Smooth muscle cell (in vitro differentiated cells): ENCODE measurements at regions not wholly inside any gene's neighbourhood (a gene's known extent, or its start where the extent isn't known, plus 50 kb on each side); places are given as distances from the start of the nearest gene placed in this dataset.

Source experiments
- DNase-seq: peaks from one replicate; lab custom pipeline; 2025; ENCODE audit not compliant: unreplicated experiment; lab: John Stamatoyannopoulos, UW
- H2AFZ ChIP-seq: fragments of 200-600 bp; sonication (generic); 2 replicates; pipeline ENCODE4 v1.6.0; 2016; ENCODE audit warnings: antibody characterized with exemption, low read depth, mild to moderate bottlenecking
- H3F3A ChIP-seq: fragments of 200-600 bp; sonication (generic); 2 replicates; pipeline ENCODE4 v1.6.0; 2017; ENCODE audit warnings: antibody characterized with exemption, low read depth
- H3K27ac ChIP-seq: fragments of 200-600 bp; sonication (generic); 2 replicates; pipeline ENCODE4 v1.5.1; 2016; ENCODE audit warnings: low read depth, mild to moderate bottlenecking
- H3K27me3 ChIP-seq: fragments of 200-600 bp; sonication (generic); 2 replicates; pipeline ENCODE4 v1.6.1; 2016; ENCODE audit warnings: low read depth, mild to moderate bottlenecking
- H3K36me3 ChIP-seq: fragments of 200-600 bp; sonication (generic); 2 replicates; pipeline ENCODE4 v1.5.1; 2016; ENCODE audit warnings: low read depth
- H3K4me1 ChIP-seq: fragments of 200-600 bp; sonication (generic); 2 replicates; pipeline ENCODE4 v1.5.1; 2016; ENCODE audit warnings: low read depth
- H3K4me2 ChIP-seq: fragments of 200-600 bp; sonication (generic); 2 replicates; pipeline ENCODE4 v1.6.0; 2016; ENCODE audit warnings: mild to moderate bottlenecking
- H3K4me3 ChIP-seq: fragments of 200-600 bp; sonication (generic); 2 replicates; pipeline ENCODE4 v1.5.1; 2016; ENCODE audit warnings: mild to moderate bottlenecking
- H3K79me2 ChIP-seq: fragments of 200-600 bp; sonication (generic); 2 replicates; pipeline ENCODE4 v1.6.0; 2016; ENCODE audit warnings: low read depth, mild to moderate bottlenecking
- H3K9ac ChIP-seq: fragments of 200-600 bp; sonication (generic); 2 replicates; pipeline ENCODE4 v1.6.0; 2016; ENCODE audit warnings: low read depth
- H3K9me3 ChIP-seq: fragments of 200-600 bp; sonication (generic); replicated peaks from 2 replicates; pipeline ENCODE4 v1.5.1; 2016; ENCODE audit warnings: low read depth
- H4K20me1 ChIP-seq: fragments of 200-600 bp; sonication (generic); 2 replicates; pipeline ENCODE4 v1.6.0; 2016; ENCODE audit warnings: low read depth
- CTCF ChIP-seq: fragments of 200-600 bp; sonication (generic); IDR thresholded peaks from 2 replicates; pipeline ENCODE4 v1.5.1; 2017; ENCODE audit warnings: borderline replicate concordance, mild to moderate bottlenecking, antibody characterized with exemption; ENCODE audit not compliant: insufficient read depth, poor library complexity, severe bottlenecking
- WGBS: methylation state at CpG from one replicate; pipeline ENCODE4 v1.1.7; 2016; ENCODE audit warnings: low lambda C conversion rate; 5-methylcytosine and 5-hydroxymethylcytosine counted together

DNA sequence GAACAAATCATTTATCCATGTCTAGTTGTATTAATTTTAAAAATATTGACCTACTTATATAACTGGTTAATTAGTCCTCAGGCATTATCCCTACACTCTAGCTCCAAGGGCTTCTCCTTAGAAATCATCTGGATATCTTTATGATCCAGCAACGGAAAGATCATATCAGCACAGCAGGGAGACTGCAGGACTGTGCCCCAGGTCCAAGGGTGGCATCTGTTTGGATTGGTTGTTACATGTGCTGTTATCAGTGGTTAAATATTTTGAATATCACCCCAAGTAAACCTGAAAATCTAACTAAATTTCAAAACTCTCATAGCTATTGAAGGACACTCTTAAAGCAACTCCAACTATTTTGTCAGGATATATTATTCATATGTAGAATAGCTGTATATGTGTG lies 556.2 kb upstream of the ZEB2 start:
- Histone ChIP-seq H3K4me2 (no peak overlapping the region), H3F3A (no peaks in the 10 kb centered on the region), H4K20me1 (no peaks in the 10 kb centered on the region), H3K27ac (no peak overlapping the region), H3K36me3 (no peaks in the 10 kb centered on the region), H3K9me3 (no peaks in the 10 kb centered on the region), H3K79me2 (no peaks in the 10 kb centered on the region), H3K4me1 (no peaks in the 10 kb centered on the region), H3K27me3 (no peaks in the 10 kb centered on the region), H2AFZ (no peak overlapping the region), H3K9ac (no peak overlapping the region), H3K4me3 (no peak overlapping the region)
- no peak for DNase-seq
- WGBS: 62% methylated on average over 1 of the region's 1 CpG
- no peak for TF ChIP-seq CTCF

- H3K9ac ChIP-seq: no peak overlapping the region
- H3K4me1 ChIP-seq: no peaks in the 10 kb centered on the region
- H3K4me3 ChIP-seq: no peak overlapping the region
- 84% methylated on average over 1 of the region's 1 CpG for WGBS
- DNase-seq: no peak
- H3F3A ChIP-seq: no peaks in the 10 kb centered on the region
- no peaks in the 10 kb centered on the region for H3K27me3 ChIP-seq
- no peak overlapping the region for H3K4me2 ChIP-seq
- H3K27ac ChIP-seq: no peak overlapping the region
- no peaks in the 10 kb centered on the region for H3K9me3 ChIP-seq
- no peaks in the 10 kb centered on the region for H3K79me2 ChIP-seq
- TF ChIP-seq CTCF: no peak
- H4K20me1 ChIP-seq: no peaks in the 10 kb centered on the region
- no peak overlapping the region for H2AFZ ChIP-seq
- no peaks in the 10 kb centered on the region for H3K36me3 ChIP-seq
These were observed 555.6 kb upstream of the ZEB2 start for GRCh38 chr2:145075454-145076062.

DNA sequence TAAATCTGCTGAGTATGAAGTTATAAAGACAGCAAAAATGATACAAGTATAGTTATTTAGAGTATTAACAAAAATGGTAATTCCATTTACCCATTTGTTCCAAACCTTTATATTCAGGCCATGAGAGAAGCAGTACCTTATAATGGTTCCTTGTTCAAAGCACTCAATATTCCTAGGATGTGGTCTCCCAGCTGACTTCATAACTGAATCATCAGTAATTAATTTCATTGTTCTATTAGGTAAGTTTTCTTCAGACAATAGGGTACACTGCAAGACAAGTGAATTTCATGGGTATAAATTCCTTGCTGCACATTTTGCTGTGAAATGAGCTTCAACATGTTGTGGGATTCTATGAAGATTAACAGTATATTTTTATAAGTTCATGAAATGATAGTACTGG lies 550.8 kb upstream of the ZEB2 start:
- H3K27me3 ChIP-seq: no peaks in the 10 kb centered on the region
- no peak overlapping the region for H3K4me2 ChIP-seq
- H3K9me3 ChIP-seq: no peaks in the 10 kb centered on the region
- no peaks in the 10 kb centered on the region for H3K36me3 ChIP-seq
- no peak overlapping the region for H2AFZ ChIP-seq
- H3K9ac ChIP-seq: no peak overlapping the region
- H3F3A ChIP-seq: no peaks in the 10 kb centered on the region
- H3K4me1 ChIP-seq: peaks cover 11% of the 10 kb centered on the region
- no peaks in the 10 kb centered on the region for H3K79me2 ChIP-seq
- H3K27ac ChIP-seq: no peak overlapping the region
- no peak for DNase-seq
- H4K20me1 ChIP-seq: no peaks in the 10 kb centered on the region
- TF ChIP-seq CTCF: no peak
- no peak overlapping the region for H3K4me3 ChIP-seq

DNA sequence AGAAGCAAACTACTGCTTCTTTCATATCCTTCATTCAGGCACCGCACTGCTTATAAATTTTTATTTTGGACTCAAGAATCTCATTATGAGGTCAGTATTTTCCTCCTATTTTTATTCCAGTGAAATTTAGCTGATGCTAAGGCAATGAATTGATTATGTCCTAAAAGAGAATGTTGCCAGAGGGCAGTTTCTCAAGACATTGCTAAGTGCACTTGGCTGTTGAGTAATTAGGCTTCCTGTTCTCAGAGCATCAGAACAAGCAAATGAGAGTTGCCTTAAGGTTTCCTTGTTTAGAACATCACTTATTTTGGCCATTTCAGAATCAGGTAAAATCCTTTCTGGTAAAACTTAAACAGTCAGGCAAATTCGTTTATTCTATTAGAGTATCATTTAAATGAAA lies 548.6 kb upstream of the ZEB2 start:
- Histone ChIP-seq H2AFZ (no peak overlapping the region), H3K4me2 (no peak overlapping the region), H3K4me1 (peaks cover 11% of the 10 kb centered on the region), H3K9ac (no peak overlapping the region), H3K79me2 (no peaks in the 10 kb centered on the region), H3K27me3 (no peaks in the 10 kb centered on the region), H3K27ac (no peak overlapping the region), H3F3A (no peaks in the 10 kb centered on the region), H4K20me1 (no peaks in the 10 kb centered on the region), H3K36me3 (no peaks in the 10 kb centered on the region), H3K4me3 (no peak overlapping the region), H3K9me3 (no peaks in the 10 kb centered on the region)
- TF ChIP-seq CTCF: no peak
- WGBS: 88% methylated on average over 2 of the region's 2 CpGs
- no peak for DNase-seq
